ENCODE measurements at regions not wholly inside any gene's neighbourhood (a gene's known extent, or its start where the extent isn't known, plus 50 kb on each side); places are given as distances from the start of the nearest gene placed in this dataset.

DNA sequence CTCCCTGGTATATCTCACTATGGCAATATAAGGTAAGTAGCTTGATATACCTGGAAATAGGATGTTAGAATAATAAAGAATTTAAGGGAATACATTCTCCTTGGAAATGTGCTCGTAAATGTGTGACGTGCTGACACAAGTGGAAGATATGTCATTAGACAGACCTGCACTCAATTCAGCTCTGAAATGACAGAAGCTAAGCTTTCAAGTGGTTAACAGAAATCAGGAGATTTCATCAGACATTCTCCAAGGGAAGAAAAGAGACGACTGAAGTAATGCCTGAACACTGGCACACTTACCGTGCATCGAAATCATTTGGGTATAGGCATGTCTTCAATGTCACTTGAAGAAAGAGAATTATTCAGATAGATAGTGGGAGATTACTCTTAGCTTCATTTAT, 933.3 kb upstream of the CTNND2 start:
- Histone ChIP-seq H3K4me1 (no peaks in the 10 kb centered on the region), H3K4me2 (no peak overlapping the region), H3K27me3 (no peaks in the 10 kb centered on the region), H3K36me3 (no peaks in the 10 kb centered on the region), H3K27ac (no peak overlapping the region), H3K79me2 (ENCODE audit: low read depth) (no peaks in the 10 kb centered on the region), H2AFZ (replicated peaks) (no peak overlapping the region), H3K4me3 (no peak overlapping the region), H3K9me3 (ENCODE audit: low read depth) (no peaks in the 10 kb centered on the region), H3K9ac (no peak overlapping the region), H4K20me1 (ENCODE audit: low read depth) (no peaks in the 10 kb centered on the region), H3F3A (ENCODE audit: low read depth) (no peaks in the 10 kb centered on the region)
- Mint-ChIP-seq H3K4me3 (no peak overlapping the region), H3K9me3 (no peaks in the 10 kb centered on the region), H3K27ac (no peak overlapping the region), H3K27me3 (ENCODE audit: insufficient read depth, low read depth) (no peaks in the 10 kb centered on the region), H3K4me1 (no peaks in the 10 kb centered on the region), H3K36me3 (no peaks in the 10 kb centered on the region)
- TF ChIP-seq, protein P1, sequence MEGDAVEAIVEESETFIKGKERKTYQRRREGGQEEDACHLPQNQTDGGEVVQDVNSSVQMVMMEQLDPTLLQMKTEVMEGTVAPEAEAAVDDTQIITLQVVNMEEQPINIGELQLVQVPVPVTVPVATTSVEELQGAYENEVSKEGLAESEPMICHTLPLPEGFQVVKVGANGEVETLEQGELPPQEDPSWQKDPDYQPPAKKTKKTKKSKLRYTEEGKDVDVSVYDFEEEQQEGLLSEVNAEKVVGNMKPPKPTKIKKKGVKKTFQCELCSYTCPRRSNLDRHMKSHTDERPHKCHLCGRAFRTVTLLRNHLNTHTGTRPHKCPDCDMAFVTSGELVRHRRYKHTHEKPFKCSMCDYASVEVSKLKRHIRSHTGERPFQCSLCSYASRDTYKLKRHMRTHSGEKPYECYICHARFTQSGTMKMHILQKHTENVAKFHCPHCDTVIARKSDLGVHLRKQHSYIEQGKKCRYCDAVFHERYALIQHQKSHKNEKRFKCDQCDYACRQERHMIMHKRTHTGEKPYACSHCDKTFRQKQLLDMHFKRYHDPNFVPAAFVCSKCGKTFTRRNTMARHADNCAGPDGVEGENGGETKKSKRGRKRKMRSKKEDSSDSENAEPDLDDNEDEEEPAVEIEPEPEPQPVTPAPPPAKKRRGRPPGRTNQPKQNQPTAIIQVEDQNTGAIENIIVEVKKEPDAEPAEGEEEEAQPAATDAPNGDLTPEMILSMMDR (IDR thresholded peaks at IDR 0.05) = no peak
- TF ChIP-seq EZH2 (IDR thresholded peaks at IDR 0.05) = no peak
- no peak for TF ChIP-seq EZH2phosphoT487 (IDR thresholded peaks at IDR 0.05)
- no peak for DNase-seq (ENCODE audit: low spot score)

DNA sequence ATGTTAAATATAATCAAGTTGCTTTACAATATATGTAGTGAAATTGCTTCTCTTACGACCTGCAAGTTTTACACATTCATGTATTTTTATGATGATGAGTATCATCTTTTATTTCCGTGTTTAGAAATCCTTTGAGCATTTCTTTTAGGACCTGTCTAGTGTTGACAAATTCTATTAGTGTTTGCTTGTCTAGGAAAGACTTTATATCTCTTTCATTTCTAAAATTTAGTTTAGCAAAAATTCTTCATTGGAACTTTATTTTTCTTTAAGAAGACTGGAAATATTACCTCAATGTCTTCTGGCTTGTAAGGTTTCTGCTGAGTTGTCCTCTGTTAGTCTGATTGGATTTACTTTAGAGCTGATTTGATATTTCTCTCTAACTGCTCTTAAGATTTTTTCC, 920.9 kb upstream of the CTNND2 start:
- Histone ChIP-seq H3K27ac (no peak overlapping the region), H3K36me3 (no peaks in the 10 kb centered on the region), H4K20me1 (ENCODE audit: low read depth) (no peaks in the 10 kb centered on the region), H3F3A (ENCODE audit: low read depth) (no peaks in the 10 kb centered on the region), H3K4me3 (no peak overlapping the region), H3K4me2 (no peak overlapping the region), H2AFZ (replicated peaks) (no peak overlapping the region), H3K9me3 (ENCODE audit: low read depth) (no peaks in the 10 kb centered on the region), H3K9ac (no peak overlapping the region), H3K79me2 (ENCODE audit: low read depth) (no peaks in the 10 kb centered on the region), H3K27me3 (no peaks in the 10 kb centered on the region), H3K4me1 (no peaks in the 10 kb centered on the region)
- H3K4me3 Mint-ChIP-seq = no peak overlapping the region
- no peaks in the 10 kb centered on the region for H3K4me1 Mint-ChIP-seq
- H3K27ac Mint-ChIP-seq = no peak overlapping the region
- TF ChIP-seq EZH2phosphoT487 (IDR thresholded peaks at IDR 0.05) (no peak), EZH2 (IDR thresholded peaks at IDR 0.05) (no peak)
- TF ChIP-seq, protein P1 (IDR thresholded peaks at IDR 0.05) = no peak
- no peak for DNase-seq (ENCODE audit: low spot score)
- H3K27me3 Mint-ChIP-seq (ENCODE audit: insufficient read depth, low read depth) = no peaks in the 10 kb centered on the region
- peaks cover 25% of the 10 kb centered on the region for H3K9me3 Mint-ChIP-seq
- no peaks in the 10 kb centered on the region for H3K36me3 Mint-ChIP-seq

DNA sequence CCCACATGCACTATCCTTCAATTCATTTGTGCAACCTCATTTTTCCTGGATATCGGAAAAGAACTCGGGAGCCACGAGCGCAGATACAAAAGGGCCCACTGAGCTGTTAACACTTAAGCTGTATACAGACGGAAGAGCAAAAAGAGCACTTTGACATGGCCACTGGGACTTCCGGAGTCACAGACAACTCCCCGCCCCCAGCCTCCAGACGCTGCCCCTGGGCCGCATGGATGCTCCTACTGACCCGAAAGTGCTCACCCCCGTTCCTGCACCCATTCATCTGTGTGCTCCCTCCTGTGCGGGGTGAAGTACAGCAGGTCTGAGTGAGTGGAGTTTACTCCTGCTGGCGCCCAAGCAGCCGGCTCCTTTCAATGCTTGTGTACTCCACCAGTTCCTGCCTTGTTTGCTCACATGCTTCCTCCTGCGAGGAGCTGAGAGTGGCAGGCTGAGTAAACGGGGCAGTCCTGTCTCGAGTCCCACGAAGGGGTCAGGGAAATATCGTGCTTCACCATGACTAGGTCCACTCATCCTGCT, 901.0 kb upstream of the CTNND2 start:
- no peak overlapping the region for H3K4me3 Mint-ChIP-seq
- H3K9me3 Mint-ChIP-seq = no peaks in the 10 kb centered on the region
- no peaks in the 10 kb centered on the region for H3K36me3 Mint-ChIP-seq
- Histone ChIP-seq H3K27ac (no peak overlapping the region), H3K4me3 (no peak overlapping the region), H4K20me1 (ENCODE audit: low read depth) (no peaks in the 10 kb centered on the region), H3K9ac (no peak overlapping the region), H3K4me1 (no peaks in the 10 kb centered on the region), H3K79me2 (ENCODE audit: low read depth) (no peaks in the 10 kb centered on the region), H2AFZ (replicated peaks) (peak overlapping the region; percentile 48), H3K9me3 (ENCODE audit: low read depth) (no peaks in the 10 kb centered on the region), H3F3A (ENCODE audit: low read depth) (no peaks in the 10 kb centered on the region), H3K36me3 (no peaks in the 10 kb centered on the region), H3K27me3 (no peaks in the 10 kb centered on the region), H3K4me2 (no peak overlapping the region)
- H3K27ac Mint-ChIP-seq = no peak overlapping the region
- H3K4me1 Mint-ChIP-seq = no peaks in the 10 kb centered on the region
- TF ChIP-seq EZH2phosphoT487 (IDR thresholded peaks at IDR 0.05) (no peak), EZH2 (IDR thresholded peaks at IDR 0.05) (no peak)
- TF ChIP-seq, protein P1 (IDR thresholded peaks at IDR 0.05) = no peak
- peaks cover 2% of the 10 kb centered on the region for H3K27me3 Mint-ChIP-seq (ENCODE audit: insufficient read depth, low read depth)
- DNase-seq (ENCODE audit: low spot score) = no peak
